H4 (cell line): ENCODE measurements at regions not wholly inside any gene's neighbourhood (a gene's known extent, or its start where the extent isn't known, plus 50 kb on each side); places are given as distances from the start of the nearest gene placed in this dataset.
"Not testable (repeated sequence)": the region's sequence is repeated elsewhere in the genome, so short reads cannot be mapped to it uniquely, and the experiment has no call there.

Experiments
- DNase-seq: peaks from one replicate; pipeline ENCODE4 v3.0.0-alpha.2; 2015; ENCODE audit warnings: low spot score

DNA sequence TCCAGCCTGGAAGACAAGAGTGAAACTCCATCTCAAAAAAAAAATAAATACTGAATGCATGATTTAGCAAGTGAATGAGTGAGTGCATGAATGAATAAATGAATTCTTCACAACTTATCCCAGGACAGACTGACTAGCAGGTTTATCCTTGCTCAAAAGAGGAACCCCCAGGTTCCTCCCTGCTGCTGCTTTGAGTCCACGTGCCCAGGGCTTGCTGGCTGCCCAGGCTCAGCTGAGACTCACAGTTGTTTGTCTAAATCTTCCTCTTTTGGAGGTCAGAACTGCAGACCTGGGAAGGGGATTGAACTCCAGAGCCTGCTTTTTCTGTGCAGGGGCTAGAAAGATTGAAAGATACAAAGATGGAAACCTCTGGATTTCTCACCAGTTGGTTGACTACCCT, 117.4 kb upstream of the TMEM45B start:
- DNase-seq: no peak

DNA sequence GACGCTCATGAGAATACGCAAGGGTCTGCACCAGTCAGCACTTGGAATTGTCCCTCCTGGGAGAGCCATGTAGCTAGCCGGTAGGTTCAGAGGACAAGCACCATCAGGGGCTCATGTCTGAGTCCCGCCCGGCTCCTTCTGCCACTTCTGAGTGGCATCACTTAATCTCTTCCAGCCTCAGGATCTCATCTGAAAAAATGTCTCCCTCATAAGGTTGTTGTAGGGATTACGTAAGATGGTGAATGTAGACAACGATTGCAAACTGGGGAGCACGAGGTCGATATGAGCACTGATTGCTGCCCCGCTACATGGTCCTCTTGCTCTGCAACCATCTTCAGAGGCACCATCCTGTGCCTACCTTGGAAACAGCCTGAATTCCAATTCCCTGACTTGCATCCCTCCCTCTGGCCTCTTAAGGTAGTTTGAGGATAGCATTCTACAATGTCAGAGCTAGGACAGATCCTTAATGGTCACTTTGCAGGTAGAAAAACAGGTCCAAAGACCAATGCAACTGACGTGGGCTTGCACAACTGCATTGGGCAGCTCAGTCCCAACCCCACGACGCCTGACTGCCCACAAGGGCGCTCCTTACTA, 115.8 kb upstream of the TMEM45B start:
- DNase-seq: no peak

DNA sequence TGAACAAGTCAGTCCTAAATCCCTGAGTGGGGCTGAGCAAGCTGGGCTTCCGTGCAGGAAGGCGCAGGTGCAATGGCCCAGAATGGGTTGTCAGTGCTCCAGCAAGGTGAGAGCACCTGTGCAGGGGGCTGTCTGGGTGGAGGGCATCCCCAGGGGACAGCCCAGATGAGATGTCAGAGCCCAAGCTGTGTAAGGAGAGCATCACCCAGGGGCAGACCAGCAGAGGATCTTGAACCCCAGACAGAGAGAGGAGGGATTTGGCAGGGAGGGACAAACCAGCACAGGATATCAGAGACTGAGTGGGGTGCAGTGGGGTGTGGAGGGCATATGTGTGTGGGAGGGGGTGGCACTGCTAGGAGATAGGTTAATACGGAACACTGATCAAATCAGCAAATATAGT, 114.9 kb upstream of the TMEM45B start:
- DNase-seq: no peak

DNA sequence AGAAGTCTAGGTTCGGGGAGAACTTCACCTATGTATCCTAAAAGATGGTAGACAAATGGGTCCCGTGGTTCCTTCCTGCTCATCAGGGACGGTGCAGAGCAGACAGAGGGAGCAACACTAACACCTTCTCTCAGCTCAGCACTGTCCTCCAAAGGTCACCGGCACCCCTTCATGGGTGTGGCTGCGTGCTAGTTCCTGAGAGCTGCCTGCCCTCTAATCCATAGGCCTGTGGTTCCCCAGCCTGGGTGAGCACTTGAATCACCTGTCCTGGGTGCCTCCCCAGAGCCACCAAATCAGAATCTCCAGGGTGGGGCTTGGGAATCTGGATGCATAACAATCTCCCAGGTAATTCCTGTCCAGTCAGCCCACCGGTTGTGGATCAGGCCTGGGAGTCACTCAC, 113.9 kb upstream of the TMEM45B start:
- DNase-seq: no peak

DNA sequence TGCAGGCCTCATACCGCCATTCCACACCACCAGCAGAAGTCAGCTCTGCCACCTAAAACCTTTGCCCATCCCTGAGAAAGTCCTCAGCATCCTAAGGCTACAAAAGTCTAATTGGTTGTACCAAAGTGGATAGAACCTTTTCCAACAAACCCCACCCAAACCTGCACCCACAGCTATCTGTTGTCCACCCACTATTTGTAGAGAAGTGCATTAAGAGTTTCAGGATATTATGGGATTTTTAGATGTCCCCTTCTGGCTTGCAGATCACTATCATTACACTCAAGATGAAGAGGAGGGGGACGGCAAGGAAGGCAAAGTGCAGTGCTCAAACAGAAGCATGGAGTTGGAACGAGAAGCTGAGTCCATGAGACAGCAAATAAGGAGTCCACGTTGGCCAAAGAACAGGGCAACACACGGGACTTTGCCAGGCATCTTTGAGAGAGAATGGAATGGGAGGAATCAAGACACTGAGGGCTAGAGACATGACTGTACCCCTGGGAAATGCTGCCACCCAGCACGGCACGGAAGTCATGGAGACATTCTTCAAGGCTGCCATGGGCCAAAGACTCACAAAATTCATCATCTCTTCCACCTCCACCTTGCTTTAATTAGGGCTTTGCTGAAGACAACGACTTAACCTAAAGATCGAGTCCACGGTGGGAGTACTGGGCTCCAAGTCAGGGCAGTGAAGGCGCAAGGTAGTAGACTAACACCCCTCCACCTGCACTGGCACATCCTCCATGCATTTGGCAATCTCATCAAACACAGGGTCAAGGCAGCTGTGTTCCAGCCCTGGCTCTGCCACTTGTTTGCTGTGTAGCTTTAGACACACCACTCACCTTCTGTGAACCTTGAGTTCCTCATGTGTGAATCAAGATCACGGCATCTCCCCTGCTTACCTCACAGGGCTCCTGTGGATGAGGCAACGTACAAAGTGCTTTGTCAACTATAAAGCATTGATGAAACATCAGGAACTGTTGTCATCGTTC, 112.9 kb upstream of the TMEM45B start:
- DNase-seq: no peak

DNA sequence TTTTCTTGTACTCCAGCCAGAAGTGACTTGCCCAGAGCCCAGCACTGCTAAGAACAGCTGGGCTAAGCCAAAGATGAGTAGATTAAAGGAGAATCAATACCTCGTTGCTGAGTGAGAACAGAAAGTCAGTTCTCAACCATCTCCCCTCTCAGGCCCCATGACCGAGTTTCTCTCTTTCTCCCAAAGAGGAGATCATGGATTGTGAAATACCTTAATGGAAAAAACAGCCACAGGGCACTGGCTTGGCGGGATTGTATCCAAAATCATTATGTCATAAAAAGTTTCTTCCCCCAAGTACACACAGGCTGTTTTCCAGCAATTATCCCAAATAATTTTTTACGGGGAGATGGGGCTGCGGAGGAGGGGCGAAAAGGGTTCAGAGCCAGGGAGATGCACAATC, 111.8 kb upstream of the TMEM45B start:
- DNase-seq: peak; percentile 43

DNA sequence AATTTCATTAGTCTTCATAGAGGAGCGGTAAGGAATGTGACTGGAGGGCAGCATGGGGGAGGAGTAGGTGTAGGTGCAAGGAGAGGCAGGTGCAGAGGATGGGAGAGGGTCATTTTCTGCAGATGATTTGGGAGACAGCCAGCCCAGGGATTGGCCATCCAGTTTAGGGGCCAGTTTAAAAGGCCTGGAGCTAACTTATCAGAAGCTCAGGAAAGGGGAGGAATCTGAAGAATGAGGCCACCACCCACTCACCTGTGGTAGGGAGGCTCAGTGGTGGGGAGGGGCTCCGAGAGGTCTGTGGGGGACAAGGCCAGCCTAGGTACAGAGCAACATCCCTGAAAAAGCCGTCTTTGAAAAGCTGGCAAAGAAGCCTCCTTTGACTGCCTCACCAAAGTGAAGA, 110.8 kb upstream of the TMEM45B start:
- DNase-seq: no peak

DNA sequence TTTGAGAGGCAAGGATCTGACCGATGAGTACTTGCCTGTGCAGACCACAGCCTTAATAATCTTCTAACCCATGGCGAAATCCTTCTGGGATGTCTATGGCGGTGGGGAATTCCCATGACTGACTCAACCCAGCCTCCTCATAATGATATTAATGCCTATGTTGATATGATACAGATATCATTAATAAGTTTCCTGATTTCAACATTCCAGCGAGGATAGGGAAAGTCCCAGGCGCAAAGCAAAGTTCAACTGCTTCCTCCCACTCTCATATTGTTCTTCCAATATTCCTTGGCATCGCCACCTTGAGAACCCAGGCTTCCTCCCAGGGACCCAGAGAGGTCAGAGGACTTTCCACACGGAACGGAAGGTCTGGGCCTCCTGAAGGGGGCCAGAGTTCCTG, 110.3 kb upstream of the TMEM45B start:
- no peak for DNase-seq

DNA sequence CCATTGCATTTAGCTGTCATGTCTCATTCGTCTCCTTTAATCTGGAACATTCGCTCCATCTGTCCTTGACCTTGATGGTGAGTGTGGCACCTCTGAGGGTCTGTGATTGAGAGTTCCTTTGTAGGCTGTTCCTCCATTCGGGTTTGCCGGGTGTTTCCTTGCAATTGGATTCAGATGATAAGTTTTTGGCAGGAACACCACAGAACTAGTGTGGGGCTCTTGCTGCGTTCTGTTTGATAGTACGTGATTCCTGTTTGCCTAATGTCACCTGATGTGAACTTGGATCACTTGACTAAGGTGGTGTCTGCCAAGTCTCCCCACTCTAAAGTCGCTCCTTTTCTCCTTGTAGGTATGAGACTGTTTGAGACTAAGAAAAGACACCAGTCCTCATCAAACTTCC, 109.7 kb upstream of the TMEM45B start:
- no peak for DNase-seq

DNA sequence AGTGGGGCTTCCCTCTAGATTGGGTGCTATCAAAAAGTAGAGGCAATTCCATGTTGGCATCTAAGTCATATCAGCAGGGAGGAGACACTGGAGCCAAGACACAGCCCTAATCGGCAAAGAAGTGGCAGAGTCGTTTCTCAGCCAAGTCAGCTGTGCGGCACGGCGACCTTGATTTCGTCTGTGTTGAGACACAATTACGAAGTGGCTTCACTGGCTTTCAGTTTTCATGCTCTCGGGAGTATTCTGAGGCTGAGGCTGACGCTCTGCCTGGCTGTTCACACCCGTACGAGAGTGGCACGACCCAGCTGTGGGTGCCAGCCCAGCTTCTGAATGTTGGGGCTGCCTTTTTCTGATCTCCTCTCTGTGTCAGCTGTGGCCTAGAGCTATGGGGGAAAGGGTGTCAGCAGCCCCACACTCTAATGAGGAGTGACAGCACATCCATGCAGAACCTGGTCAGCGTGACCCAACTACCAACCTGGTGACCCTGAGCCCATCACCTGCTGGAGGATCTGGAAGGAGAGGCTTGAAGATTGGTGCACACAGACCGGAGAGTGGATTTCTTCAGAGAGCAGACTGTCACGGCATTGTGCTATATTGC, 105.7 kb upstream of the TMEM45B start:
- no peak for DNase-seq

DNA sequence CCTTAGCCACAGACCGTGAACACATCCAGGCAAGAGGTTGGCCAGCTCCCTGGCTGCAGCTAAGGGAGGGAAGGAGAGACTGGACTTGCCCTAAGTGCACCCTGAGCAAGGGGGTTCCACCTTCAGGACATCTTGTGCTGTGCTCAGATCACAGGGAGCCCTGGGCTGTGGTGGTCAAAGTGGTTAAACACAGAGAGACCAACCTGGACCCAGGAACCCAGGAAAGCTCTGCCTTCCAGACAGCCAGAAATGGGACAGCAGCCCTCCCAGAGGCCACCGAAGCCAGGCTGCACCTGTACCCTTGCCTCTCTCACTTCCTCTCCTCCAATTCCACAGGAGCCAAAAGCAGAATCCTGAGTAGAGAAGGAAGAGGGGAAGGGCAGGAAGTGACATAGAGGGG, 105.2 kb upstream of the TMEM45B start:
- DNase-seq: no peak

DNA sequence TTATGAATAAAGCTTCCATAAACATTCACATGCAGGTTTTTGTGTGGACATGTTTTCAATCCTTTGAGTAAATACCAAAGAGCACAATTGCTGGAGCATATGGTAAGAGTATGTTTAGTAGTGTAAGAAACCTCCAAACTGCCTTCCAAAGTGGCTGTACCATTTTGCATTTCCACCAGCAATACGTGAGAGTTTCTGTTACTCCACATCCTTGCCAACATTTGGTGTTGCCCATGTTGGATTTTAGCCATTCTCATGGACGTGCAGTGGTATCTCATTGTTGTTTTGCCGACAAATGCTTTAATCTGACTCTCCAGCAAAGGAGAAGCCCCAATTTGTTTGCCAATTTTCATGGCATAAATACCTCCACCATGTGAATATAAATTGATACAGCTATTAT, 103.9 kb upstream of the TMEM45B start:
- DNase-seq: no peak

DNA sequence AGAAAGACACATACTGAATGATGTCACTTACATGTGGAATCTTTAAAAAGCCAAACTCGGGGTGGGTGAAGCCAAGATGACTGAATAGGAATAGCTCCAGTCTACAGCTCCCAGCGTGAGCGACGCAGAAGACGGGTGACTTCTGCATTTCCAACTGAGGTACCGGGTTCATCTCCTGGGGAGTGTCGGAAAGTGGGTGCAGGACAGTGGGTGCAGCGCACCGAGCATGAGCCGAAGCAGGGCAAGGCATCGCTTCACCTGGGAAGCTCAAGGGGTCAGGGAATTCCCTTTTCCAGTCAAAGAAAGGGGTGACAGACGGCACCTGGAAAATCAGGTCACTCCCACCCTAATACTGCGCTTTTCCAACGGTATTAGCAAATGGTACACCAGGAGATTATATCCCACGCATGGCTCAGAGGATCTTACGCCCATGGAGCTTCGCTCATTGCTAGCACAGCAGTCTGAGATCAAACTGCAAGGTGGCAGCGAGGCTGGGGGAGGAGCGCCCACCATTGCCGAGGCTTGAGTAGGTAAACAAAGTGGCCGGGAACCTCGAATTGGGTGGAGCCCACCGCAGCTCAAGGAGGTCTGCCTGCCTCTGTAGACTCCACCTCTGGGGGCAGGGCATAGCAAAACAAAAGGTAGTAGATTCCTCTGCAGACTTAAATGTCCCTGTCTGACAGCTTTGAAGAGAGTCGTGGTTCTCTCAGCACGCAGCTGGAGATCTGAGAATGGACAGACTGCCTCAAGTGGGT, 103.0 kb upstream of the TMEM45B start:
- not testable (repeated sequence) for DNase-seq

DNA sequence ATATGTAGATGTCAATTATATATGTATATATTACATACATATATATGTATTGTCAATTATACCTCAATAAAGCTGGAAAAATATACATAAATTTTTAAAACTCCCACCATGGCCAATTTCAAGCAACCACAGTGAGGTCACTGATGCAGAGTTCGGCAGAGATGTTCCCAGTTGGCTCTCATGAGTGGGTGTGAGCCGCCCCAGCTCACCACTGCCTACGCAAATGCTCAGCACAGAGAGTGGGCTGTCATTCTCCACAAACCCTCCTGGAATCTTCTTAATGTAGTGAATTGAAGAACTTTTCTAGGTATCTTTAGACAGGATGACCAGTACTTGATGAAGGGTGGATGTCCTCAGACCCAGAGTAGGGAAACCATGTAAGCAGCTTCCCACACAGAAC, 96.6 kb upstream of the TMEM45B start:
- no peak for DNase-seq

DNA sequence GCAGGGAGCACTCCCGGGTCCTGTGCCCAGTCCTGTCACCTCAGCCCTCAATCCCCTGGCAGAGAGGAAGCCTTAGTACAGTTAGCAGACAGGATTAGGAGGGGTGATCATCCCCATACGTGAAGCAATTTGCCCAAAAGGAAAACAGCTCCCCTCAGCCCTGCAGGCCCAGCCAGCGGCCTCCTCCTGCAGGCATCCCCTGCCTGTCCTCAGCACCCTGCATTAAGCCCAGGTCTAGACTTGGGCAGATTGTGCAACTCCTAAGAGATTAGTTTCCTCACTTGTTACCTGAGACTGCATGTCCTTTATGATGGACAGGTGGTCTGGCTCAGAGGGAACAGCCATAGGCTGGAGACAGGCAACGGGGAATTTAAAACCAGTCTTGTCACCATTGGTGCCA, 95.5 kb upstream of the TMEM45B start:
- DNase-seq: no peak

DNA sequence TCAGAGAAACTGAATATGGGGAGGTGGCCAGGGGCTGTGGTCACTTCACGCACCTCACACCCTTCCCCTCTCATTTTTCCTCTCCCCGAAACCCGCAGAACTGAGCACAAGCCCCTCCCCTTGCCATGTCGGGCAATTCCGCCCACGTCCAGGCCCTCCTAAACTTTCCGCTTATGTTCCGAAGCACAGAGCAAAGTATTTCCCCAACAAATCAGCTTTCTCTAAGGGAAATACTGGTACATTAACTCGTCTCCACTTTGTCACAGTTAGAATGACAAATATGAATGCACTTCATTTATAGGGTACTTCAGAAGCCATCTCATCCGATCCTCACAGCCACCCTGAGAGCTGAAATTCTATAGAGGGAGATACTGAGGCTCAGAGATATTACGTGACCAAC, 94.7 kb upstream of the TMEM45B start:
- no peak for DNase-seq

DNA sequence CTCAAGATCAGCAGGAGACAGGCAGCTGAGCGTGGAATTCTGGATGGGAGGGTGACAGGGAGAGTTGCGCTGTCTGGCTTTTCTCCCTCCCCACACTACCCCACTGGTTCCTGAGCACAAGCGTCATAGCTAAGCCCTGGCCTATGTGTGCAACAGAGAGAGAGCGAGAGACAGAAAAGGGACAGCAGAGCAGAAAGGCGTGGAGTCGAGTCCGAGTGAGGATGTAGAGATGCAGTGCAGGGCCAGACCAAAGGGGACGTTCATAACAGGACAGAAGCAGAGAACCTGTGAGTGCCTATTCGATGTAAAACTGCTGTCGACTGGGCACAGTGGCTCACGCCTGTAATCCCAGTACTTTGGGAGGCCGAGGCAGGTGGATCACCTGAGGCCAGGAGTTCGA, 94.0 kb upstream of the TMEM45B start:
- no peak for DNase-seq

DNA sequence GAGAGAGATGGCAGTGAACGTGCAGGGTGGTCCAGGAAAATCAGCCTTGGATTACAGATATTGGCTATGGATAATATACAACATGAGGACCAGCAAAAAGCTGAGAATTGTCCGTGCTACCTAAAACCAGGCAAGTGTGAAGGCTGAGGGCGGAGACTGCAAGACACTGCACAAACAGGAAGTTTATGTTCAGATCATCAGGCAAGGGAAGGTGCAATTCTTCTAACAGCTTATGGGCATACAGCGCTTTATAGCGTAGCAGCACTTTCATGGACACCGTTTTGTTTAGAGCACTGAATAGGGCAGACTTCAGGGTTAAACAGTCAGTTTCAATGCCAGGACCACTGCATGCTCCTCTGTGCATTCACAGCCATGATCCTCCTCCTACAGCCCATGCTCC, 93.1 kb upstream of the TMEM45B start:
- DNase-seq: no peak

DNA sequence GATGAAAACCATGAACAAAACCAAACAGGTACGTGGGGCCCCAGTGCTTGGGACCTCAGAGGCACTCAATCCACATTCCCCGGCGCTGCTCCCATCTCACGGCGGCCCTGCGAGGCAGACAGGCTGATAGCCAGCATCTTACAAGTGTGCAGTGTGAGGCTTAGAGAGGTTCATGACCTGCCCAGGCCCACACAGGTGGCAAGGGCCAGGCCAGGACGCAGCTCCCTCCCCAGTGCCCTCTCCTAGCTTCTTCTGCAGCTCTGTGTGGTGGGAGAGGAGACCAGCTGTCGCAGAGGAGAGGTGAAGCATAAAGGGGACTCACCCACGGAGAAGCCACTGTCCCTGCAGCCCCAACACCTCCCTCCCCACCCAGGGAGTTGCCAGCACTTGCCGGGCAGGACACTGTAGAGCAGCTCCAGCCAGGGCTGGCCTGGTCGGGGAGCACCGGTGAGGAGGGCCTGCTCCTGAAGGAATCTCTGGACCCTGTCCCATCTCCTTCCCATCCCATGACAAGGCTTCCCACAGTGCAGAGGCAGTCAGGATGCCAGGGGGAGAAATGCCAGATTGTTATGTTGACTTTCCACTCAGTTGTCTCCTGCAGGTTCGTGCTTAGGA, 92.4 kb upstream of the TMEM45B start:
- DNase-seq: no peak

DNA sequence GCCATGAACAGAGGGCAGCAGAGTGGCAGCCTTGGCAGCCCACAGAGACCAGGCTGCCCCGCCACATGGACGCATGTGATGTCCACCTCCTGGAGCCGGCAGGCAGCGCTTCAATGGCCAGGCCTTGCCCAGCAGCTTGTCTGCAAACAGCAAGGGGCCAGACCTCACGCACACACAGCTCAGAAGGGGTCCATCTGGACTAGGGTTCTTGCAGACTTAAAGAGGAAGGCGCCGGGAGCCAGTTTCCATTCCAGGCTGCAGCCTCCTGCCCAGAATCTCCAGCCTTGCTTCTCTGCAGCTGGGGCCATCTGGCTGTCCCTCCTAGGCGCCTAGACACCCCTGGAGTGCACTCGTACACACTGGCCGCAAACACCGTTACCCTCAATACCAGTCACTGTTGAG, 91.9 kb upstream of the TMEM45B start:
- no peak for DNase-seq

DNA sequence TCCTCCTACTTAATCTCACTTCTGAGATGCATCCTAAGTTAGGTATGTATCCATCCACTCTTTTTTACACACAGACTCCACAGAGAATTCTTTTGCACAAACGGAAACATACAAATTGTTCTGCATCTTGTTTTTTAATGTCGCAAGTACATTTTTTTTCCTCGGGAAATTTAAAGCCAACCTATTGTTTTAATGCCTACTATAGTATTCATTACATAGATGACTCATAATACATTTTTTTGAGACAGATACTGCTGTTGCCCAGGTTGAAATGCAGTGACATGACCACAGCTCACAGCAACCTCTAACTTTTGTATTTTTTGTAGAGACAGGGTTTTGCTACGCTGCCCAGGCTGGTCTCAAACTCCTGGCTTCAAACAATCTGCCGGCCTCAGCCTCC, 90.8 kb upstream of the TMEM45B start:
- DNase-seq: no peak

DNA sequence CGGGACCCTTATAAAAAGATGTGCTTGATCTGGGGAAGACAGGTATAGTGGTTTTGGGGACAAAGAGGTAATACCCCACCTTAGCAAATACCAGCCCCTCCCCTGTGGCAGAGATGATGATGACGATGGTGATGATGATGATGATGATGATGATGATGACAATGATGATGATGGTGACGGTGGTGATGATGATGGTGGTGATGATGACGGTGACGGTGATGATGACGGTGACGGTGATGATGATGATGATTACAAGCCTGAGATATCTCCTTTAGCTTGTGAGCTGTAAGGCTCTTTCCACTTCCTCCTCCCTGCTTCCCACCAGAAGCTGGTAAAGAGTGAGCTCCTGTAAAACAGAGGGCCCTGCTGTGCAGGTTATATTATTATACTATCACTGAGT, 89.5 kb upstream of the TMEM45B start:
- DNase-seq: no peak
